Stimulated activated CD4-positive, alpha-beta T cell treated with anti-CD3 and anti-CD28 coated beads, Interleukin-1b, Interleukin-23, amount 100 ng/mL, for 48 hours (primary cell): ENCODE measurements at regions not wholly inside any gene's neighbourhood (a gene's known extent, or its start where the extent isn't known, plus 50 kb on each side); places are given as distances from the start of the nearest gene placed in this dataset.
A peak's percentile ranks its signal among the peaks of the same experiment; 100 is the strongest.
"Not testable (repeated sequence)": the region's sequence is repeated elsewhere in the genome, so short reads cannot be mapped to it uniquely, and the experiment has no call there.

Experiments
- DNase-seq: peaks from one replicate; pipeline ENCODE4 v3.0.0-alpha.2; 2020

DNA sequence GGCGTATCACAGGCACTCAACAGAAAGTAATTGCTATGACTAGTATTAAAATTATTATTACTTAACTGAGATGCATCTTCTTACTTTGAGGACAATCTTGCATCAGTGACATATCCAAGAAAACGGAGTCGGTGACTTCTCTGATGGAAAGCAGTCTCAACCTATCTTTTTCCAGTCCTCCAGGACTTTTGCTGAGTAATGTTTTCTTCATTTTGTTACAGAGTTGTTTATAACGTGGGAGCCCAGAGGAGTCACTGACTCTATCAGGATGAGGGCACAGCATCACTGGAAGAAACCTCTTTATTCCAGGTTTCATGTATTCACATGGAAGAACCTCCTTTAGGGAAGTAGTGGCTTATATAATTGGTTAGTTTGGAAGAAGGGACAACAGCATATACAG, 51.5 kb upstream of the MELK start:
- DNase-seq: no peak

DNA sequence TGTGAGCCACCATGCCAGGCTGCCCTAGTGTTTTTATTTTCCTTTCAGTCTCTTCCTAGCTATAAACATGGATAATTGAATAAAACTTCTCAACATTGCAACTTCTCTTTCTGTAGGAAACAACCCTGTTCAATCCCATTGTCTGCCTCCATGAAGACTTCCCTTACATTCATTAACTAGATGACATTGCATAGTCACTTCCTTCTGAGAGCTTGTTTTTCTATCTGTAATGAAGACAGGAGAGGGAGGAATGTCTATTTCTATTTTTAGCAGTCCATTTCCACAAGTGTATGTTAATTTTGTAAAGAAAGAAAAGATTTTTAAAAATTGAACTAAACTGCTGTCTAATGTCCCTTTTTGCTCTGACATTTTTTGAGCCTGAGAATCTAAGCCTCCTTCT, 55.6 kb upstream of the MELK start:
- DNase-seq: no peak

DNA sequence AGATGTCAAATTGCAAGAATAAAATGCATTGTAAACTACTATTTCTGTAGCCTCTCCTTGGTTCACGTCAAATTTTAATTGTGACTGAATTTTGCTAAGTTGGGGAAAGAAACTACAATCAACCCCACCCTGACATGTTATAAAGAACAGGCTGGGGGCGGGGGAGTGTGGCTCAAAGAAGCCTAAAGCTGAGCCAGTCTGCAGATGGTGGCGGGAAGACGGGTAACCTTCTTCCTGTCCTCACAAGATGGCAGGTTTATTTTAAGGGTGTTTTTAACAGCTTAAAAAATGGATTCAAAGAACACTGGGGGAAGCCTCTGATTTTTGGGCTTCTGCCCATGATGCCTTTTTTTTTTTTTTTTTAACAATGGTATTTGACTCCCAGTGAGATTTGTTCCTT, 68.5 kb upstream of the MELK start:
- no peak for DNase-seq

DNA sequence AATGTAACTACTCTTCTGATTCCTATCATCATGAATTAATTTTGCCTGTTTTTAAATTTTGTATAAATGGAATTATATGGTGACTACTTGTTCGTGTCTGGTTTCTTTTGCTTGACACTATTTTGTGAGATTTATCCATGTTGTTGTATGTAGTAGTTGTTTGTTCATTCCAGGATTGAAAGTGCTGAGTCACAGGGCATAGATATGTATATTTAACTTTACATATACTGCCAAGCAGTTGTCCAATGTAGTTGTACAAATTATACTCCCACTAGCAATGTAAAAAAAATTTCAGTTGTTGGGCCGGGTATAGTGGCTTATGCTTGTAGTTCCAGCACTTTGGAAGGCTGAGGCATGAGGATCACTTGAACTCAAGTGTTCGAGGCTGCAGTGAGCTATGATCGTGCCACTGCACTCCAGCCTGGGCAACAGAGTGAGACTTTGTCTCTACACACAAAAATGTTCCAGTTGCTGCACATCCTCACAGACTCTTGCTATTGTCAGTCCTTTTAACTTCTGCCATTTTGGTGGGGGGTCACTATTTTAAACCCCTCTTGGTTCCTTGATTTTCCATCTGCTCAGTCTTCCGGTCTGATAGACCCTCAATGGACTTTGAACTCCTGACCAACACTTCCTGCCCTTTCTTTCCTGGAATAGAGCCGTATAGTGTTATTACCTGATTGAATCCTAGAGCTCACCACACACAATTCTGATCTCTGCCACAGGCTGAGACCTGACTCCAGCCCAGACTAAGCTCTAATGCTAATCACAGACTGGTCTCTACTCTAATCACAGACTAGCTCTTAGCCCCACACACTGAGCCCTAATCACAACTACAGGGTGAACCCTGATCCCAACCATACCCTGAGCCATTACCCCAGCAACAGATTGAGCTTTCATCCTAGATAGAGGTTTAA, 69.3 kb upstream of the MELK start:
- DNase-seq: no peak

DNA sequence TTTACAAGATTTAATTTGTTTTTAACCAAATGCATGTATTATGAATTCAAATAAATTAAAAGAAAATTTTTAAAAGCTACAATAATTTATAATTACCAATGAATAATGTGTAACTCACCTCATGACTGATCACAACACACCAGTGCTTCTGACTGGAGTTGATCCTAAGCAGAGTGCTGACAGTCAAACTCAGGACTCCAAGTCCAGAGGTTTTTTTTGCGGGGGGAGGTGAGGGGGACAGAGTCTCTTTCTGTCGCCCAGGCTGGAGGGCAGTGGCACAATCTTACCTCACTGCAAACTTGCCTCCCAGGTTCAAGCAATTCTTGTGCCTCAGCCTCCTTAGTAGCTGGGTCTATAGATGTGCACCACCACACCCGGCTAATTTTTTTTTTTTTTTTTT, 71.0 kb upstream of the MELK start:
- DNase-seq: no peak

DNA sequence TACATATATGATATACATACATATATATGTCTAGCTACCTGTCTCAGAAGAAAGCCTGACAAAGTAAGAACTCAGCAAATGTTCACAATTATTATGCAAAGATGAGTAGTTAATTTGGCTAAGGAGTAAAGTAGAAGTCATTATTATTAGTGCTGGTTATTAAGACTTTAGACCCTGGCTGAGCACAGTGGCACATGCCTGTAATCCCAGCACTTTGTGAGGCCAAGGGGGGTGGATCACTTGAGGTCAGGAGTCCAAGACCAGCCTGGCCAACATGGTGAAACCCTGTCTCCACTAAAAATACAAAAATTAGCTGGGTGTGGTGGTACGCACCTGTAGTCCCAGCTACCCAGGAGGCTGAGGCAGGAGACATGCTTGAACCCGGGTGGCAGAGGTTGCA, 71.8 kb upstream of the MELK start:
- DNase-seq: not testable (repeated sequence)

DNA sequence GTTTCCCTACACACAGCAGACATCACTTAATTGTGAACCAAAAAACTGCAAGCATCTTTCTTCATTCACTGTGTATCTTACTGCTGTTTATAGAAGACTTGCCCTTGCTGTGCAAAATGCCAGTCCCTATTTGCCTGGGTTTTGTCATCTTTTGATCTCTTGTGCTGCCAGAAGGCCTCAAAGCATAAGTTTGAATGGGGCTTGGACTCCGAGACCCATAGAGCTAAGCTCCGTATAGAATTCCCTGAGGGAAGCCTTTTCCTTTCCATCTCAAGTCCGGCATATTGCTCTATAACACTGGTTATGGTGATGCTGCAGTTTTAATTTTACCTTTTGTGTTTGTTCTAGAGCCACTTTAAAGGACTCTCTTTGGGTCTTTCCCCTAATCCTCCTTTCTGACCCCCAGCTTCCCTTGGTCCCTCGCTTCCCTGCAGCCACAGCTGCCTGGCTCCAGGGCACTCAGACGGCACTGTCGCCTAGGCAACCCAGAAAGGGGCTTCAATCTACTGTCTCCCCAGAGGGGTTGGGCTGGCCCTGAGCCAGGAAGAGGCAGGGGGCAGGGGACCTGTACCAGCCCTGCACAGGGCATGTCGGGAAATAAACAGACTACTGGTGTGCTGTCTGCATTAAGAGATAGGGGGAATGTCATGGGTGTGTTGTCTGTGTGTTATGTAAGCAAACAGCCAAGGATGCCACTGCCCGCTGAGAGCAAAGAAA, 73.4 kb upstream of the MELK start:
- DNase-seq: no peak

DNA sequence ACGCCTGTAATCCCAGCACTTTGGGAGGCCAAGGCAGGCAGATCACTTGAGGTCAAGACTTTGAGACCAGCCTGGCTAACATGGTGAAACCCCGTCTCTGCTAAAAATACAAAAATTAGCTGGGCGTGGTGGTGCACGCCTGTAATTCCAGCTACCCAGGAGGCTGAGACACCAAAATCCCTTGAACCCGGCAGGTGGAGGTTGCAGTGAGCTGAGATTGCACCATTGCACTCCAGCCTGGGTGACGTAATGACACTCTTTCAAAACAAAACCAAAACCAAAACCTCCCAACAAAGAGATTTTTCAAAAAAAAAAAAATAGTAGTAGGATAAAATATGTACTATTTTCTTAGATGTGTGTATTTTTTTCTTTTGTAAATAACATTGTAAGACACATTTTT, 79.1 kb upstream of the MELK start:
- DNase-seq: peak; percentile 30

DNA sequence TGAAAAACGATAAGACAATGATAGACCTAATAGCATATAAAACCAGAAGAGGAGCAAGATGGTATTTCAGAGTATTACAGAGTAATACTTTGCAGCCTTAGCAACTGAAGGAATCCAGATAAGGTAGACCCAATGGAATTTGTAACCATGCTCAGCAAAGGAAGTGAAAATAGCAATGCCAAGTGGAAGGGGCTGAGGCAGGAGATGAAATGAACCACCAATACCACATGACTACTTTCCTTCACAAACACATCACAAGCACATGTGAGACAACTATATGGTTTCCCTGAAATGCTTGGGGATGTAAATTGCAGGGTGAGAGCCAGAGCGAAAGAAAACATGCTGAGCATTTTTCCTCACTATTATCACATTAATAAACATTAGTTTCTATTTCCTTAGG, 79.8 kb upstream of the MELK start:
- DNase-seq: no peak

DNA sequence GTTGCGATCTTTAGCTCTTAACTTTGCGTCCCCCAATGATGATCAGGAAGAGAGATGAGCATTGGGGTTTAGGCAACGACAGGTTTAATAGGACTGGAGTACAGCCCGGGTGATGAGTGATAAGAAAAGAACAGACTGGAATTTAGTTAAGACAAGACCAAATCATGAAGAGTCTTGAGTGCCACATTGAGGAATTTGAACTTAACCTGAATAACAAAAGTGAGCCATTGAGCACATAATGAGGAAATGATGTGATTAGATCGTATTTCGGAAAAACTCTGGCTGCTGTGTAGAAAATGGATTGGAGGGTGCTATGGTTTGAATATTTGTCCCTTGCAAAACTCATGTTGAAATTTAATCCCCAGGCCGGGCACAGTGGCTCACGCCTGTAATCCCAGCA, 83.2 kb upstream of the MELK start:
- no peak for DNase-seq

DNA sequence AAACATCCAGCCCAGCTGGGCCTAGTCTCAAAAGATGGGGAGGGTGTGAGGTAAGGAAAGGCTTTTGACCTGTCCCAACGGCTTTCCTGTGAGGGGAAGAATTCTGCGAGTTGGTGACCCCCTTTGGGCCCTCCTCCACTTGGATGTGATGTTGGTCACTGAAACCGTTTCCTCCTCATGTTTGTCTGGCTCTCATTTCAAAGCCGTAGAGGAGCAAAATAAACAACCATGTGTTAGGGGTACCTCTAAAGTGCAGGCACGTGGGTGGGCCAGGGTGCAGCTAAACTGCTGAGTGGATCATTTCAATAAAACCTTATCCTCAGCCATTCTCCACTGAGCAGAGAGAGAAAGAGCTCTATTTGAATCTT, 84.3 kb upstream of the MELK start:
- DNase-seq: peak; percentile 17

DNA sequence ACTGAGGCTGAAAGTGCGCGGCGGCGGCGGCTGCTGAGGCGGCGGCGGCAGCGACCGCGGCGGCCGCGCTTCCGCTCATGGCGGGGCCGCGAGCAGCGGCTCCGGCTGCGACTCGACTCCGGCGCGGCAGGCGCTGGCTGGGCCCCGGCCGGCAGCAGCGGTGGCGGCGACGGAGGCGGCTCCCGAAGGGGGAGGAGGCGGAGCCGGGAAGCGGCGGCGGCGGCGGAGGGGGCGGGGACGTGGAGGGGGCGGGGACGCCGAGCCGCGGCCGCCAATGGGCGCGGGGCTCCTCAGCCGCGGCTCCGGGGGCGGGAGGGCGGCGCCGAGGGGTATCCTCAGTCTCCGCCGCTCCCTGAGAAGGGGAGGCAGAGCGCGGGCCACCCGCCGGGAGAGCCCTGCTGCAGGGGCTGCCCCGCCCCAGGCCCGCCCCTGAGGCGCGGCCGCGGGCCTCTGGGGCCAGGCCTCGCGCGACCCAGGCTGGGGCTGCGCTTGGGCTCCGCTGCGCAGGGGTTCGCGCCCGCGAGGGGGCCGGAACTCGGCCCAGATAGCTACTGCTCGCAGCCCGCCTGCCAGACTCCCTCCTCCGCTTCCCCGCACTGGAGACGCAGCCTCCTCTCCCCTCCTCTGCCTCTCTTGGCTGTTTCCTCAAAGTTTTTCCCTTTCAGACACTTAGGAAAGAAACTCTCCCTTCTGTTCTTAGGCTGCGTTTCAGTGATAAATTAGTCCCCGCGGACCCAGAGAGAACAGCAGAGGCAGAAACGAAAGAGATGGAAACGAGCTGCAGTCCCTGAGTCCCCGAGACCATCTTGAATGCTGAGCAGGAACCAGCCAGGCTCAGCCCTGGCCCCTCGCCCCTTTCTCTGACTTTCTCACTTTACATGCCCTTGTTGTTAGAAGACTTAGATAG, 85.0 kb upstream of the MELK start:
- DNase-seq: peak; percentile 92

DNA sequence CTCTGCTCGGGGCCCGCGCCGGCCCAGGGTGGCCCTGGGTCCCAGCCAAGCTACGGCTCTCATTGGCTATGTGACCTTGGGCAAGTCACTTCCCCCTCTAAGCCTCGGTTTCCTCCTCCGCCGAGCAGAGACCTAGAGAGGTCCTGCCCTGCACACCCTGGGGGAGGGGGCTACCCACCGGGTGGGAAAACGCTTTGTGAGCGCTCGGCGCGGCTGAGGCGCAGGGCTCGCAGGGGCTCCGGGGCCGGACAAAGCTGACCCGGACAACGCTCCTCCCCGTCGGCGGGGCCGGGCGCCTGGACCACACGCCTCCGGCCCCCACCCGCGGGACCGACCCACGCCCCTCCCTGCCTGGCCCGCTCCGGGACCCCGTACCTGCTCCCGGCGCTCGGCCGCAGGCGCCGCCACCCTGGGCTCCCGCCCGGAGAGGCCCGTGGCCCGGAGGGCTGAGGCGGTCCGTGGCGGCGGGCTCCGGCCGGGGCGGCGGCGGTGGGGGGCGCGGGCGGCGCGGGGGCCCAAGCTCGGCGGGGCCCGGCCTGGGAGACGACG, 85.7 kb upstream of the MELK start:
- peak; percentile 60 for DNase-seq

DNA sequence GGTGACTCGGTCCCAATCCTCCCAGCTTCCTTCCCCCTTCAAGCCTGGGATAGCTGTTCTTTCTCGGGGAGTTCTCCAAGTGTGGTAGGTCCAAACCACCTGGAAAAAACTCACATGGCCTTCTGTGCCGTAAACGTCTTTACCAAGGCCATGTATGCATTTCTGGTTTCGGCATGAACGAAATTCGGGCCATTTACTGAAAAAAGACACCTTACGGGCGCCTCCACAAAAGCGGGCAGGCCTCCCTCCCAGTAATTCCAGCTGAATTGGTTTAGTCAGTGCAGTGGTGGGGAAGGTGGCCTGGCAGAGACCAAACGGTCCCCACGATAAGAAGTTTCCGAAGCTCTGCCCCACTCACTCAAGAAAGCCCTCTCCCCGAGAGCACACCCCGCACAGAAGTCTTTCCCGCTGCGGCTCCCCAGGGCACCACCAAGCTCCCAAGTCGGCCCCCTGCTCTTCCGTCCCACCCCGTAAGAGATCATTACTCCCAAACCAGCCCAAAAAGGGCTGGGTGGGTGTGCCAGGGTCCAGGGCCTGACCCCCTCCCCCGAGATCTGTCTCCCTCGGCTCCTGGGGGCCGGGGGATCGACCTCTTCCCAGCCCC, 86.3 kb upstream of the MELK start:
- peak; percentile 6 for DNase-seq

DNA sequence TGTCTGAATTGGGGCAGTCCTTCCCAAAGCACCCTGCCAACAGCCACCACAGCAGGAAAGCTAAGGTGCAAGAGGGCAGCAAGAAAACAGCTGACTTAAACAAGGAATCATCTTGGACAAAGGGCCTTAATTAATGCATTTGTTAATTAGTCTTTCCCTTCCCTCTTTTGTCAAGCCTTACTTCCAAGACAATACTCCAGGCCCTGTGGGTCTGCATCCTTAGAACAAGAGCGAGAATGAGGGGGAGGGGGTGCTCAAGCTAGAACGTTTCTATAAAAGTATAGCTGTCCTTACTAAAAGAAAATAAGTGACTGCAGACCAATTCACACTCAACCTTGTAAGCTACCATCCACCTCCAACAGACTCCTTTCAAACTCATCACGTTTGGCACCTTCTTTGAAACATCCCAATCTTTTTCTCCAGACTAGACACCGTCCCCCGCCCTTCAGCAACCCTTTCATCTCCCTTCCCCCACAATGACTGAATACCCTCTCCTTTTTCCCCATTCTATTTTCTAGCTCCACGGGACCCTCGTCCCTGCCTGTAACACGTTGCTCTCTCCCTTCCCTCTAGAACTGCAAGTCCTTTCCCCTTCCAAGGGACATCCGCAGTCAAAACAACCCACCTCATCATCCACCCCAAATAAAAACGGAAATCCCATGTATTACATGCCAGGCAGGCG, 85.7 kb upstream of the RNF38 start:
- DNase-seq: no peak

DNA sequence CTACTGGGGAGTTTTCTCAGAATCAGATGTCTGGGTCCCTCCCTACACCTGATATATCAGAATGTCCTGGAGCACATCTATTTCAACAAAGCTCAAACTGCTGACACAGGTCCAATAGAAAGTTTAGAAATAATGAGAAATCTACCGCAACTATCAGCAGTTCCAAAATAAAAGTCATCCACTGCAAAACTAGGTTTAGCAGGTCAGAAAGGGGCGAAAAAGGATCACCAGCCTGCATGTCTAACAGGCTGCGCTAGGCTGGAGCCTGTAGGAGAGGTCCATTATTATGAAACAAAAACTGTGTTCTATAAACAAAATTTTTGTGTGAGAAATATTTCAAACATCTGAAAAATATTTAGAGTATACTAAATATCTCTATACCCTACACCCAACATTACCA, 84.1 kb upstream of the RNF38 start:
- no peak for DNase-seq

DNA sequence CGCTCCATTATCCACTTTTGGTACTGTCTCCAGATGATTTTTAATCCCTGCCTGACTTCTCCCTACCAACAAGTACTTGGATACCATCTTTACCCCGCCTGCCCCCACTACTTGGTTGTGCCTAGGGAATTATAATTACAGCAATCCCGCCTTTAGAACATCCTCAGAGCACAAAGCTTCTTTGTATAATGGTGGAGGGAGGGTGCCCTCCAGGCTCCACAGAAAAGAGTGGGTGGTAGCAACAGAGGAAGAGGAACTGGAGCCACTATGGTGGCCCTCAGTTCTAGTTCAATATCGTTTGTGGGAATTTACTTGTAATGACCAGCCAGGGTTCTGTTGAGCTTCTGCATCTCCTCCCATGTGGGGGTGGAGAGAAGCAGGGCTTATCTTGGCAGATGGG, 79.0 kb upstream of the RNF38 start:
- DNase-seq: no peak

DNA sequence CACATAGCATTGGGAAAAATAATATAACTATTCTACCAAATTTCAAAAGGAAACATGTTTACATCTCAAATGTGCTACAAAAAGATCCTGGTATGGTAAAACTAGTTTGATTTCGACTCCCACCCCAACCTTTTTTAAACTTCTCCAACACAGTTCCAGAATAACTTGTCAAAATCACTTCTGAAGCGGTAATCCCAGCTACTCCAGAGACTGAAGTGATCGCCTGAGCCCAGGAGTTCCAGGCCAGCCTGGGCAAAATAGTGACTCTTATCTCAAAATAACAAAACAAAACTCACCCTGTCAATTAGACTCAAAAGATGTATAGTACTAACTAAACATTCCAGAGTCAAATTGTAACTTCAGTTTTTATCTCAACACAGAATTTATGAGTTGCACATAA, 71.3 kb upstream of the RNF38 start:
- DNase-seq: no peak

DNA sequence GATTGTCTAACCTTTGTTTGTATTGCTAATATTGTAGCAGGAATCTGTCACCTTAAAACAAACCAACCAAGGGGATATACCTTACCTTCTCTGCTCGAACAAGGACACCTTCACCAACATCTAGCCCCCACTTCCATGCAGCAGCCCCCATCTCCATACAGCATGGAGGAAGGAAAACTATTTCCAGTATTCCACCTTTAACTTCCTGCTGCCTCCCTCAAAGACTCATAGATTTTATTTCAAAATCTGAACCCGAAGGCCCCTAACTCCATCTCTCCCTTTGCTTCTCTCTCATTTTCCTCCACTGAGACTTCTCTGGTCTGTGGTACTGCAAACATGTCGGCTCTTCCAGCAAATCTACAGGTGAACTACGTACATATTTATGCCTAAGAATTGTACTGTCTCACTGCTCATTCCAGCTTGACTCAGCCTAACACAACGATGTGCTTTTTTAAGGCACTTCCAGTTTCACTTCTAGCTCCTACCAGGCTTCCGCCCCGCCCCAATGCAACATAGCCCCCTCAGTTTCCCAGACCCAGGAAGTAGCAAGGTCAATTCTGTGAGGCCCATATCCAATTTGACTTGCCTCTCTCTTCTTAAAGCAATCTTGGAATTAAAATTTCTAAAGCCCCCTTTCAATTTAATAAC, 70.7 kb upstream of the RNF38 start:
- peak; percentile 59 for DNase-seq

DNA sequence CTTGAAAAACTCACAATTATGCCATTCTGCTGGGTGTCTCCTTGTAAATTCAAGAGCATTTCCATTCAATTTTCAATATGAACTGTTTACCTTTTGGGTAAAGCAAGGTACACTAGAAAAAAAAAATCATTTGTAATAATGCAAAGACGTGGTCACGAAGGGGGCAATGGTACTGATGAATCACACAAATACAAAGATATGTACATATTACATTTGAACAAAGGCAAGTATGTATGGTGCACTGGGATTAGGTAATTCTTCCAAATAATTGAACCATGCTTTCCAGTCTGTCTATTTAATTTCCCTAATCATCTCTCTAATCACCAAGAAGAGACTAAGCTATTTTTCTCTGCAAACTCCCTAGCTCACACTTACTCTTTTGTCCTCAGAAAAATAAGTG, 63.4 kb upstream of the RNF38 start:
- DNase-seq: no peak

DNA sequence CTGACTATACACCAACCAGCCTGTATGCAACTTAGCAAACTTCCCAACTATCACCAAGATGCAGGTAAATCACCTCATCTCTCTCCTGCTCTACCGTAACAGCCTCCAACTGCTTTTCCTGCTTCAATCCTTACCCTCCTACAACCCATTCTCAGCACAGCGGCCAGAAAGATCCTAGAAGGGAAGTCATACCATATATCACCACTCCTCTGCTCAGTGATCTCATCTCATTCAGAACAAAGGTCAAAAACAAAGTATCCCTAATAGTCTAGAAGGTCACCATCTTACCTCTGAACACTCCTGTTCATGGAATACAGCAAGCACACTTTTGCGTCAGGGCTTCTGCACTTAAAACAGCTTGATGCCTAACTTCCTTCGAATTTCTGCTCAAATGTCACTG, 62.2 kb upstream of the RNF38 start:
- DNase-seq: no peak

DNA sequence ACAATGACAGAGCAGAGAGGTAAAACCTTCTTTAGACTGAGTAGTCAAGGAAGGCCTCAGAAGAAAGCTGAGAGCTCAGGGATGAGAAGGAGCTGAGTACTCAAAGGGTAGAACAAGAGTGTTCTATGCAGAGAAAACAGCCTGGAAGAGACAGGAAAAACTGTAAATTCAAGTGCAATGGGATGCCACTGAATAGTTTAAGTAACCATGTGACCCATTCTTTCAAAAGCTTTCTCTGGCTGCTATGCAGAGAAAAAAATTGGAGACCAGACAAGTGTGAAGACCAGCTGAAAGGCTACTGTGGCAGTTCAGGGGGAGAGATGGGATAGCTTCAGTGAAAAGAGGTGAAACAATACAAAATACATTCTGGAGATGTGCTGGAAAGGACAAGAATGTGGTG, 61.3 kb upstream of the RNF38 start:
- DNase-seq: no peak
